Hepatocyte (in vitro differentiated cells): ENCODE measurements at regions not wholly inside any gene's neighbourhood (a gene's known extent, or its start where the extent isn't known, plus 50 kb on each side); places are given as distances from the start of the nearest gene placed in this dataset.

ENCODE experiments used
- DNase-seq: peaks from one replicate; pipeline ENCODE4 v3.0.0-alpha.2; 2016; ENCODE audit warnings: low spot score
- H2AFZ ChIP-seq: fragments of 200-600 bp; sonication (generic); 2 replicates; pipeline ENCODE4 v1.6.0; 2016; ENCODE audit warnings: antibody characterized with exemption, mild to moderate bottlenecking
- H3K27ac ChIP-seq: fragments of 200-600 bp; sonication (generic); 2 replicates; pipeline ENCODE4 v1.5.1; 2016; ENCODE audit warnings: mild to moderate bottlenecking
- H3K27me3 ChIP-seq: fragments of 200-600 bp; sonication (generic); 2 replicates; pipeline ENCODE4 v1.6.1; 2016
- H3K36me3 ChIP-seq: fragments of 200-600 bp; sonication (generic); replicated peaks from 2 replicates; pipeline ENCODE4 v1.5.1; 2016; ENCODE audit warnings: low read depth; ENCODE audit not compliant: insufficient read depth
- H3K4me1 ChIP-seq: fragments of 200-600 bp; sonication (generic); 2 replicates; pipeline ENCODE4 v1.5.1; 2016; ENCODE audit warnings: mild to moderate bottlenecking, moderate library complexity; ENCODE audit not compliant: insufficient read depth
- H3K4me2 ChIP-seq: fragments of 200-600 bp; sonication (generic); 2 replicates; pipeline ENCODE4 v1.6.0; 2016
- H3K4me3 ChIP-seq: fragments of 200-600 bp; sonication (generic); 2 replicates; pipeline ENCODE4 v1.5.1; 2016; ENCODE audit warnings: mild to moderate bottlenecking
- H3K79me2 ChIP-seq: fragments of 200-600 bp; sonication (generic); 2 replicates; pipeline ENCODE4 v1.6.0; 2017; ENCODE audit warnings: mild to moderate bottlenecking
- H3K9me2 ChIP-seq: fragments of 200-600 bp; sonication (generic); replicated peaks from 2 replicates; pipeline ENCODE4 v1.6.0; 2017; ENCODE audit warnings: mild to moderate bottlenecking; ENCODE audit not compliant: insufficient read depth
- H3K9me3 ChIP-seq: fragments of 200-600 bp; sonication (generic); 2 replicates; pipeline ENCODE4 v1.5.1; 2016; ENCODE audit warnings: low read depth, mild to moderate bottlenecking
- H4K20me1 ChIP-seq: fragments of 200-600 bp; sonication (generic); 2 replicates; pipeline ENCODE4 v1.6.0; 2016; ENCODE audit warnings: mild to moderate bottlenecking; ENCODE audit not compliant: insufficient read depth, poor library complexity, severe bottlenecking
- EZH2 ChIP-seq: fragments of 200-600 bp; sonication (generic); IDR thresholded peaks from 2 replicates; pipeline ENCODE4 v1.6.1; 2016; ENCODE audit warnings: antibody characterized with exemption, mild to moderate bottlenecking, borderline replicate concordance
- EZH2phosphoT487 ChIP-seq: fragments of 200-600 bp; sonication (generic); IDR thresholded peaks from one replicate; pipeline ENCODE4 v1.6.1; 2018; ENCODE audit warnings: antibody characterized with exemption, mild to moderate bottlenecking, low read depth, moderate library complexity; ENCODE audit not compliant: unreplicated experiment, severe bottlenecking
- WGBS: methylation state at CpG from one replicate; pipeline ENCODE4 v1.1.6; 2016; ENCODE audit warnings: low lambda C conversion rate; ENCODE audit errors: missing lambda C conversion rate; 5-methylcytosine and 5-hydroxymethylcytosine counted together
- TF ChIP-seq, protein P1 (sequence below): fragments of 200-600 bp; sonication (generic); IDR thresholded peaks from 2 replicates; pipeline ENCODE4 v1.5.1; 2016; ENCODE audit warnings: antibody characterized with exemption, mild to moderate bottlenecking; ENCODE audit not compliant: poor library complexity

DNA sequence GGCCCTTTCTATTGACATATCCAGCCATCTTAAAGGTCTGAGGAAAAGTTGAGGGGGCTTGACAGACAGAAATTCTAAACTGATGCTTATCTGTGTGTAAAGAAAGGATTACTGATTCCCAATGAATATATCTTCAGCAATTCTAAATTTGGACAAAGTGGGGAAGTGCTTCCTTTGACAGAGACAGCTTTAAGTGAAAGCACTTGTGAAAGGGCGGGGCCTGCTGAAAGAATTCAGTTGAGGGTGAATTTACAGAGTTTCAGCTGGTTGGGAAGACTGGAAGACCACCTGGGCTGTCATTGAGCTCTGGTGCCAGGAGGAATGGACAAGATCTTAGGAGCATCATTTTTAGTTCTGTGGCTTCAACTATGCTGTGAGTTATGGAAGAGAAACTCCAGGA is 412.5 kb upstream of the OR4E1 start:
- no peak for DNase-seq
- 88% methylated on average over 1 of the region's 1 CpG for WGBS
- Histone ChIP-seq H3K36me3 (no peaks in the 10 kb centered on the region), H3K4me2 (no peak overlapping the region), H3K9me3 (no peaks in the 10 kb centered on the region), H3K27ac (no peak overlapping the region), H3K27me3 (no peaks in the 10 kb centered on the region), H3K79me2 (no peaks in the 10 kb centered on the region), H3K4me3 (no peak overlapping the region), H4K20me1 (no peaks in the 10 kb centered on the region), H2AFZ (no peak overlapping the region), H3K4me1 (no peaks in the 10 kb centered on the region), H3K9me2 (no peaks in the 10 kb centered on the region)
- TF ChIP-seq EZH2phosphoT487 = no peak
- no peak for TF ChIP-seq EZH2
- TF ChIP-seq, protein P1, sequence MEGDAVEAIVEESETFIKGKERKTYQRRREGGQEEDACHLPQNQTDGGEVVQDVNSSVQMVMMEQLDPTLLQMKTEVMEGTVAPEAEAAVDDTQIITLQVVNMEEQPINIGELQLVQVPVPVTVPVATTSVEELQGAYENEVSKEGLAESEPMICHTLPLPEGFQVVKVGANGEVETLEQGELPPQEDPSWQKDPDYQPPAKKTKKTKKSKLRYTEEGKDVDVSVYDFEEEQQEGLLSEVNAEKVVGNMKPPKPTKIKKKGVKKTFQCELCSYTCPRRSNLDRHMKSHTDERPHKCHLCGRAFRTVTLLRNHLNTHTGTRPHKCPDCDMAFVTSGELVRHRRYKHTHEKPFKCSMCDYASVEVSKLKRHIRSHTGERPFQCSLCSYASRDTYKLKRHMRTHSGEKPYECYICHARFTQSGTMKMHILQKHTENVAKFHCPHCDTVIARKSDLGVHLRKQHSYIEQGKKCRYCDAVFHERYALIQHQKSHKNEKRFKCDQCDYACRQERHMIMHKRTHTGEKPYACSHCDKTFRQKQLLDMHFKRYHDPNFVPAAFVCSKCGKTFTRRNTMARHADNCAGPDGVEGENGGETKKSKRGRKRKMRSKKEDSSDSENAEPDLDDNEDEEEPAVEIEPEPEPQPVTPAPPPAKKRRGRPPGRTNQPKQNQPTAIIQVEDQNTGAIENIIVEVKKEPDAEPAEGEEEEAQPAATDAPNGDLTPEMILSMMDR = no peak

DNA sequence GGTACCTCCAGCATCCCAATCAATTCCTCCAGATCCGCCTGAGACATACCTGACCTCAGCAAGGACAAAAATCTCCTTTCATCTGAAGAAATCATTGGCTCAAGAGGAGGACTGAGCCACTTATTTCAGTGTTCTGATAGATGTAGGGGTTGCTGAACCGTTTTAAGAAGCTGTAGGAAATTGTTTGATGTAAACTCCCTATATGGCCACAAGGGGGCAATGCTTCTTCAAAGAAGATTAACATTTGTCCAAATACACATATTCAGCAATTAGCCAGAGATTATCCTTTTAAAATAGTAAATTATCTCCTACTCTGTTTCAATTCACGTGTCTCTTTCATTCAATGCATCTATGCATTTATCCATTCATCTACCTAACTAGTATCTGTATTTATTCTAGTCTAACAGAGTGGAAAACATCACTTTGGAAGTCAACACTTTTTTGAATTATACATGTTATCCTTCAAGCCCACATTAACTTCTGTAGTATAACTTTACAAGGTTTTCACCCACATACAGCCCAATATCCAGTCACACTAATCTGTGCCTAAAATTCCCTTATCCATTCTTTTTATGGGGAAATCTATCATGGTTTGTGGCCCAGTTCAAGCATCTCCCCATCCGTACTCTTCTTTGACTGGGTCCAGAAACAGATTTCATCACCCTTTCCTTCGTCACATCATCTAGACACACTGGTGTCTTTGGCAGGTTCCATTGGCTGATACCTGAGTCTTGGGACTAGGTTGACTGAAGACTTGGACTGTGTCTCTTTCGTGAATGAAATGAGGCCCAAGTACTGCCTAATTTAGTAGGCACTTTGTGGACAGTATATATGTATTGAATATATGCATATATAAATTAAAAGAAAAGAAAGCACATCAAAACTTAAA is 411.0 kb upstream of the OR4E1 start:
- Histone ChIP-seq H4K20me1 (no peaks in the 10 kb centered on the region), H3K79me2 (no peaks in the 10 kb centered on the region), H3K4me2 (no peak overlapping the region), H3K27me3 (no peaks in the 10 kb centered on the region), H3K4me1 (no peaks in the 10 kb centered on the region), H3K36me3 (no peaks in the 10 kb centered on the region), H3K9me3 (no peaks in the 10 kb centered on the region), H3K9me2 (no peaks in the 10 kb centered on the region), H2AFZ (no peak overlapping the region), H3K27ac (no peak overlapping the region), H3K4me3 (no peak overlapping the region)
- TF ChIP-seq, protein P1 = peak; percentile 69
- TF ChIP-seq EZH2phosphoT487 = no peak
- 46% methylated on average over 6 of the region's 6 CpGs for WGBS
- DNase-seq = peak; percentile 77

DNA sequence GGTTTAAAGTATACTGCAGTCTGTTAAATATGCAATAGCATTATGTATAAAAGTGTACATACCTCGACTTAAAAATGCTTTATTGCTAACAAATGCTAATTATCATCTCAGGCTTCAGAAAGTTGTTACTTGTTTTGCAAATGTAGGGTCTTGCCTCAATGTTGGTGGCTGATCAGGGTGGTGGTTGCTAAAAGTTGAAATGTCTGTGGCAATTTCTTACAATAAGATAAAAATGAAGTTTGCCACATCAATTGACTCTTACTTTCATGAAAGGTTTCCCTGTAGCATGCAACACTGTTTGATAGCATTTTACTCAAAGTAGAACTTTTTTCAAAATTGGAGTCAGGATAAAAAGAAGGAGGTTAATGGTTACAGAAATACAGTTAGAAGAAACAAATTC is 407.7 kb upstream of the OR4E1 start:
- no peak for DNase-seq
- Histone ChIP-seq H4K20me1 (no peaks in the 10 kb centered on the region), H3K4me2 (no peak overlapping the region), H3K4me1 (no peaks in the 10 kb centered on the region), H3K9me3 (no peaks in the 10 kb centered on the region), H3K27ac (no peak overlapping the region), H3K9me2 (no peaks in the 10 kb centered on the region), H3K79me2 (no peaks in the 10 kb centered on the region), H3K27me3 (no peaks in the 10 kb centered on the region), H3K36me3 (no peaks in the 10 kb centered on the region), H3K4me3 (no peak overlapping the region), H2AFZ (no peak overlapping the region)
- WGBS = 35% methylated on average over 1 of the region's 1 CpG
- TF ChIP-seq EZH2 = no peak
- no peak for TF ChIP-seq EZH2phosphoT487
- TF ChIP-seq, protein P1 = no peak
